ENCODE measurements at regions not wholly inside any gene's neighbourhood (a gene's known extent, or its start where the extent isn't known, plus 50 kb on each side); places are given as distances from the start of the nearest gene placed in this dataset.

GRCh38 chr3:160057331-160057730 is 68.7 kb downstream of the IL12A start:
- no peak for TF ChIP-seq CTCF (conservative IDR thresholded peaks at IDR 0.05; ENCODE audit: low read length)
- no peak for TF ChIP-seq EZH2phosphoT487 (IDR thresholded peaks at IDR 0.05; ENCODE audit: borderline replicate concordance)

Data from Loucy (cell line).